ENCODE measurements at regions not wholly inside any gene's neighbourhood (a gene's known extent, or its start where the extent isn't known, plus 50 kb on each side); places are given as distances from the start of the nearest gene placed in this dataset.
"Not testable (repeated sequence)": the region's sequence is repeated elsewhere in the genome, so short reads cannot be mapped to it uniquely, and the experiment has no call there.

- Histone ChIP-seq H3K4me1 (ENCODE audit: control insufficient read depth in 1 of 2, insufficient read depth in 2 of 2, low read length in 2 of 2) (no peaks in the 10 kb centered on the region), H3K36me3 (ENCODE audit: control insufficient read depth in 1 of 2, insufficient read depth in 2 of 2, low read length in 1 of 2) (no peaks in the 10 kb centered on the region), H3K4me3 (ENCODE audit: low read length in 2 of 2) (no peak overlapping the region), H3K27me3 (ENCODE audit: control insufficient read depth in 1 of 2, insufficient read depth in 2 of 2, low read length in 1 of 2) (no peaks in the 10 kb centered on the region), H3K27ac (ENCODE audit: low read depth in 1 of 2, low read length in 2 of 2) (no peak overlapping the region), H3K9me3 (ENCODE audit: control insufficient read depth, low read length) (no peaks in the 10 kb centered on the region)
- DNase-seq (no peak), ATAC-seq (ENCODE audit: low FRiP score) (no peak)
- intact Hi-C loops (cut with DNase I): loop anchor here in 1 of 2 donors (10.0 kb wide), 1 partner anchor 237 kb away; no protein-coding TSS in a partner anchor
Observed at GRCh38 chr11:109957601-109958000, 135.6 kb upstream of the ZC3H12C start.

GRCh38 chr11:109958131-109958820, 134.9 kb upstream of the ZC3H12C start:
- H3K27ac ChIP-seq (ENCODE audit: low read depth in 1 of 2, low read length in 2 of 2): no peak overlapping the region
- no peaks in the 10 kb centered on the region for H3K36me3 ChIP-seq (ENCODE audit: control insufficient read depth in 1 of 2, insufficient read depth in 2 of 2, low read length in 1 of 2)
- H3K27me3 ChIP-seq (ENCODE audit: control insufficient read depth in 1 of 2, insufficient read depth in 2 of 2, low read length in 1 of 2): no peaks in the 10 kb centered on the region
- H3K4me1 ChIP-seq (ENCODE audit: control insufficient read depth in 1 of 2, insufficient read depth in 2 of 2, low read length in 2 of 2): no peaks in the 10 kb centered on the region
- H3K9me3 ChIP-seq (ENCODE audit: control insufficient read depth, low read length): no peaks in the 10 kb centered on the region
- ATAC-seq (ENCODE audit: low FRiP score) (no peak), DNase-seq (no peak)
- intact Hi-C loops (cut with DNase I): loop anchor here in 1 of 2 donors (10.0 kb wide), 1 partner anchor 237 kb away; no protein-coding TSS in a partner anchor
- 70 to 81% methylated on average over 9 of the region's 9 CpGs for WGBS, 2 donors
- no peak overlapping the region for H3K4me3 ChIP-seq (ENCODE audit: low read length in 2 of 2)

- no peak for DNase-seq
- WGBS, 2 donors: 42 to 44% methylated on average over 2 of the region's 2 CpGs
- Histone ChIP-seq H3K36me3 (ENCODE audit: control insufficient read depth in 1 of 2, insufficient read depth in 2 of 2, low read length in 1 of 2) (no peaks in the 10 kb centered on the region), H3K4me3 (ENCODE audit: low read length in 2 of 2) (no peak overlapping the region), H3K4me1 (ENCODE audit: control insufficient read depth in 1 of 2, insufficient read depth in 2 of 2, low read length in 2 of 2) (no peaks in the 10 kb centered on the region), H3K9me3 (ENCODE audit: control insufficient read depth, low read length) (no peaks in the 10 kb centered on the region), H3K27ac (ENCODE audit: low read depth in 1 of 2, low read length in 2 of 2) (no peak overlapping the region), H3K27me3 (ENCODE audit: control insufficient read depth in 1 of 2, insufficient read depth in 2 of 2, low read length in 1 of 2) (no peaks in the 10 kb centered on the region)
- intact Hi-C loops (cut with DNase I): loop anchor here in 1 of 2 donors (10.0 kb wide), 1 partner anchor 236 kb away; no protein-coding TSS in a partner anchor
- no peak for ATAC-seq (ENCODE audit: low FRiP score)
Observed at GRCh38 chr11:109958821-109959166, 134.4 kb upstream of the ZC3H12C start.

GRCh38 chr11:109960831-109961230, 132.4 kb upstream of the ZC3H12C start:
- no peaks in the 10 kb centered on the region for H3K9me3 ChIP-seq (ENCODE audit: control insufficient read depth, low read length)

GRCh38 chr11:109961261-109961660, 131.9 kb upstream of the ZC3H12C start:
- Histone ChIP-seq H3K4me1 (ENCODE audit: control insufficient read depth in 1 of 2, insufficient read depth in 2 of 2, low read length in 2 of 2) (no peaks in the 10 kb centered on the region), H3K36me3 (ENCODE audit: control insufficient read depth in 1 of 2, insufficient read depth in 2 of 2, low read length in 1 of 2) (no peaks in the 10 kb centered on the region), H3K27me3 (ENCODE audit: control insufficient read depth in 1 of 2, insufficient read depth in 2 of 2, low read length in 1 of 2) (peaks cover 0 to 2% of the 10 kb centered on the region in 2 donors), H3K9me3 (ENCODE audit: control insufficient read depth, low read length) (peaks cover 2% of the 10 kb centered on the region), H3K4me3 (ENCODE audit: low read length in 2 of 2) (no peak overlapping the region), H3K27ac (ENCODE audit: low read depth in 1 of 2, low read length in 2 of 2) (no peak overlapping the region)
- intact Hi-C loops (cut with DNase I): no loop called here
- WGBS, 2 donors: 94 to 95% methylated on average over 2 of the region's 2 CpGs
- DNase-seq (no peak), ATAC-seq (ENCODE audit: low FRiP score) (no peak)

More at GRCh38 chr11:109960831-109961230, 132.4 kb upstream of the ZC3H12C start:
- no peak overlapping the region for H3K27ac ChIP-seq (ENCODE audit: low read depth in 1 of 2, low read length in 2 of 2)
- 44 to 61% methylated on average over 2 of the region's 2 CpGs for WGBS, 2 donors
- no peaks in the 10 kb centered on the region for H3K4me1 ChIP-seq (ENCODE audit: control insufficient read depth in 1 of 2, insufficient read depth in 2 of 2, low read length in 2 of 2)
- intact Hi-C loops (cut with DNase I): no loop called here
- no peak overlapping the region for H3K4me3 ChIP-seq (ENCODE audit: low read length in 2 of 2)
- ATAC-seq (ENCODE audit: low FRiP score) (peak; percentile 86), DNase-seq (peak in 1 of 2 donors; percentile 68)
- H3K36me3 ChIP-seq (ENCODE audit: control insufficient read depth in 1 of 2, insufficient read depth in 2 of 2, low read length in 1 of 2): no peaks in the 10 kb centered on the region
- H3K27me3 ChIP-seq (ENCODE audit: control insufficient read depth in 1 of 2, insufficient read depth in 2 of 2, low read length in 1 of 2): peaks cover 0 to under 1% of the 10 kb centered on the region in 2 donors

GRCh38 chr11:109963101-109963500, 130.1 kb upstream of the ZC3H12C start:
- no peaks in the 10 kb centered on the region for H3K36me3 ChIP-seq (ENCODE audit: control insufficient read depth in 1 of 2, insufficient read depth in 2 of 2, low read length in 1 of 2)
- H3K4me3 ChIP-seq (ENCODE audit: low read length in 2 of 2): no peak overlapping the region
- no peak overlapping the region for H3K27ac ChIP-seq (ENCODE audit: low read depth in 1 of 2, low read length in 2 of 2)
- peaks cover 0 to 2% of the 10 kb centered on the region in 2 donors for H3K27me3 ChIP-seq (ENCODE audit: control insufficient read depth in 1 of 2, insufficient read depth in 2 of 2, low read length in 1 of 2)
- WGBS, 2 donors: 80 to 96% methylated on average over 1 of the region's 1 CpG
- no peak for ATAC-seq (ENCODE audit: low FRiP score)
- no peak for DNase-seq
- intact Hi-C loops (cut with DNase I): no loop called here
- no peaks in the 10 kb centered on the region for H3K4me1 ChIP-seq (ENCODE audit: control insufficient read depth in 1 of 2, insufficient read depth in 2 of 2, low read length in 2 of 2)
- peaks cover 2% of the 10 kb centered on the region for H3K9me3 ChIP-seq (ENCODE audit: control insufficient read depth, low read length)

GRCh38 chr11:109964487-109964886, 128.7 kb upstream of the ZC3H12C start:
- Histone ChIP-seq H3K4me3 (ENCODE audit: low read length in 2 of 2) (no peak overlapping the region), H3K4me1 (ENCODE audit: control insufficient read depth in 1 of 2, insufficient read depth in 2 of 2, low read length in 2 of 2) (no peaks in the 10 kb centered on the region), H3K27ac (ENCODE audit: low read depth in 1 of 2, low read length in 2 of 2) (no peak overlapping the region), H3K36me3 (ENCODE audit: control insufficient read depth in 1 of 2, insufficient read depth in 2 of 2, low read length in 1 of 2) (no peaks in the 10 kb centered on the region), H3K27me3 (ENCODE audit: control insufficient read depth in 1 of 2, insufficient read depth in 2 of 2, low read length in 1 of 2) (peaks cover 0 to 2% of the 10 kb centered on the region in 2 donors), H3K9me3 (ENCODE audit: control insufficient read depth, low read length) (peaks cover 2% of the 10 kb centered on the region)
- ATAC-seq (ENCODE audit: low FRiP score) (no peak), DNase-seq (no peak)
- 95 to 97% methylated on average over 2 of the region's 2 CpGs for WGBS, 2 donors
- intact Hi-C loops (cut with DNase I): no loop called here

GRCh38 chr11:109965445-109965844, 127.7 kb upstream of the ZC3H12C start:
- not testable (repeated sequence) for ATAC-seq (ENCODE audit: low FRiP score); H3K4me1 ChIP-seq (ENCODE audit: control insufficient read depth in 1 of 2, insufficient read depth in 2 of 2, low read length in 2 of 2)
- WGBS, 2 donors: 95 to 100% methylated on average over 1 of the region's 1 CpG

GRCh38 chr11:109965926-109966325, 127.3 kb upstream of the ZC3H12C start:
- intact Hi-C loops (cut with DNase I); H3K9me3 ChIP-seq (ENCODE audit: control insufficient read depth, low read length); DNase-seq; H3K27ac ChIP-seq (ENCODE audit: low read depth in 1 of 2, low read length in 2 of 2); ATAC-seq (ENCODE audit: low FRiP score); H3K4me1 ChIP-seq (ENCODE audit: control insufficient read depth in 1 of 2, insufficient read depth in 2 of 2, low read length in 2 of 2); H3K36me3 ChIP-seq (ENCODE audit: control insufficient read depth in 1 of 2, insufficient read depth in 2 of 2, low read length in 1 of 2); H3K27me3 ChIP-seq (ENCODE audit: control insufficient read depth in 1 of 2, insufficient read depth in 2 of 2, low read length in 1 of 2); H3K4me3 ChIP-seq (ENCODE audit: low read length in 2 of 2): not testable (repeated sequence)
- WGBS, 2 donors: 86 to 90% methylated on average over 2 of the region's 2 CpGs

More at GRCh38 chr11:109965445-109965844, 127.7 kb upstream of the ZC3H12C start:
- H3K27me3 ChIP-seq (ENCODE audit: control insufficient read depth in 1 of 2, insufficient read depth in 2 of 2, low read length in 1 of 2); intact Hi-C loops (cut with DNase I); H3K4me3 ChIP-seq (ENCODE audit: low read length in 2 of 2); H3K36me3 ChIP-seq (ENCODE audit: control insufficient read depth in 1 of 2, insufficient read depth in 2 of 2, low read length in 1 of 2); H3K27ac ChIP-seq (ENCODE audit: low read depth in 1 of 2, low read length in 2 of 2); H3K9me3 ChIP-seq (ENCODE audit: control insufficient read depth, low read length); DNase-seq: not testable (repeated sequence)
